AG04450 (cell line): ENCODE measurements at regions not wholly inside any gene's neighbourhood (a gene's known extent, or its start where the extent isn't known, plus 50 kb on each side); places are given as distances from the start of the nearest gene placed in this dataset.

Source experiments
- CTCF ChIA-PET: fragments of 300-600, 350-600 bp; formaldehyde crosslinking; extraction: SDS; loops from one replicate; lab custom pipeline; 2022; ENCODE audit warnings: antibody characterized with exemption, inconsistent platforms; lab: Charles Lee
- POLR2A ChIA-PET: fragments of 350-600 bp; formaldehyde crosslinking; extraction: SDS; loops from one replicate; lab custom pipeline; 2021; ENCODE audit warnings: antibody characterized with exemption, inconsistent platforms; lab: Yijun Ruan, JAX
- DNase-seq: peaks from one replicate; pipeline ENCODE4 v3.0.0-alpha.2; 2011; ENCODE audit warnings: low read depth, low spot score
- H3K27ac ChIP-seq: one replicate; pipeline ENCODE4 v1.5.1; 2012; ENCODE audit warnings: low read depth, low read length, control low read depth
- H3K27me3 ChIP-seq: one replicate; pipeline ENCODE4 v1.6.0; 2012; ENCODE audit warnings: low read length; ENCODE audit not compliant: control insufficient read depth, insufficient read depth
- H3K4me3 ChIP-seq: 2 replicates; pipeline ENCODE4 v1.5.1; 2011; ENCODE audit warnings: mild to moderate bottlenecking, low read depth, low read length, control low read depth
- H3K9me3 ChIP-seq: 2 replicates; pipeline ENCODE4 v1.5.1; 2012; ENCODE audit warnings: low read length; ENCODE audit not compliant: control insufficient read depth, insufficient read depth
- TF ChIP-seq, protein P1 (sequence below): IDR thresholded peaks from 2 replicates; pipeline ENCODE4 v1.5.1; 2011; ENCODE audit warnings: low read depth, low read length, control low read depth, inconsistent platforms

DNA sequence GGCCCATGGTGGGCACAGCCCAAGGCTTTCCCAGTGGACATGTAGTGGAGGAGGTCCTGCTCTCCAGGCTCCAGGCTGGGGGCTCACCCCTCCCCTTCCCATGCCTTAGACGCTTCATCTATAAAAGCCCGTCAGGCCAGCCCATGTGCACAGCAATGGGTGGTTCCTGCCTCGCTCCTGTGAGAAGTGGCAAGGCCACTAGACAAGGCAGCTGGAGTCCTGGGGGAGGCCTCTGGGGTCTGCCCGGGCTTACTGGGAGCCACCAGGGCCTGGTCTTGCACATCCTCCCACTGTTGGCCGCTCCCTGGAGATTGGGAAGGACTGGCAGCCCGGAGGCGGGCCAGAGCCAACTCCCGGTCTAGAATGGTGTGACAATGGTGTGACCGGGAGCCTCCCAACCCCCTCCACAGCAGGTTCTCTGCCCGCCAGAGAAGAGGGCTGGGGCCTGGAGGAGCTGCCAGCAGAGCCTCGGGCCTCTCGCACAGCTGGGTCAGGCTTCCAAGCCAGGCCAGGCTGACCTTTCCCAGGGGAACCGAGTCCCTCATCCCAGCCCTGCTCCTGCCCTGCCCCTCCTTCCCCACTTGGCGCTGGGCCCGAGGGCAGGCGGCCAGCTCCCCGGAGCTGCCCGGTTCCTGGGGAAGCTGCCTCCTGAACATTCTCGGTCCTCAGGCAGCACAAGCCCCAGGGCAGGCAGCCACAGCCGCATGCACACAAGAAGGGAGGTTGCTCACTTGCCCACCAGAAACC is 97.9 kb downstream of the RFLNA start:
- Histone ChIP-seq H3K27me3 (no peaks in the 10 kb centered on the region), H3K9me3 (no peaks in the 10 kb centered on the region; the same call in 1 of the 2 replicates), H3K27ac (peak overlapping the region; percentile 57), H3K4me3 (no peak overlapping the region)
- ChIA-PET CTCF (interaction anchor here (0.6 to 1.2 kb wide), 5 partner anchors 9 to 514 kb away, joined by 3 to 6 read pairs (median 3); no protein-coding TSS in a partner anchor), POLR2A (no interaction called here)
- no peak for DNase-seq
- TF ChIP-seq, protein P1, sequence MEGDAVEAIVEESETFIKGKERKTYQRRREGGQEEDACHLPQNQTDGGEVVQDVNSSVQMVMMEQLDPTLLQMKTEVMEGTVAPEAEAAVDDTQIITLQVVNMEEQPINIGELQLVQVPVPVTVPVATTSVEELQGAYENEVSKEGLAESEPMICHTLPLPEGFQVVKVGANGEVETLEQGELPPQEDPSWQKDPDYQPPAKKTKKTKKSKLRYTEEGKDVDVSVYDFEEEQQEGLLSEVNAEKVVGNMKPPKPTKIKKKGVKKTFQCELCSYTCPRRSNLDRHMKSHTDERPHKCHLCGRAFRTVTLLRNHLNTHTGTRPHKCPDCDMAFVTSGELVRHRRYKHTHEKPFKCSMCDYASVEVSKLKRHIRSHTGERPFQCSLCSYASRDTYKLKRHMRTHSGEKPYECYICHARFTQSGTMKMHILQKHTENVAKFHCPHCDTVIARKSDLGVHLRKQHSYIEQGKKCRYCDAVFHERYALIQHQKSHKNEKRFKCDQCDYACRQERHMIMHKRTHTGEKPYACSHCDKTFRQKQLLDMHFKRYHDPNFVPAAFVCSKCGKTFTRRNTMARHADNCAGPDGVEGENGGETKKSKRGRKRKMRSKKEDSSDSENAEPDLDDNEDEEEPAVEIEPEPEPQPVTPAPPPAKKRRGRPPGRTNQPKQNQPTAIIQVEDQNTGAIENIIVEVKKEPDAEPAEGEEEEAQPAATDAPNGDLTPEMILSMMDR, result no peak

DNA sequence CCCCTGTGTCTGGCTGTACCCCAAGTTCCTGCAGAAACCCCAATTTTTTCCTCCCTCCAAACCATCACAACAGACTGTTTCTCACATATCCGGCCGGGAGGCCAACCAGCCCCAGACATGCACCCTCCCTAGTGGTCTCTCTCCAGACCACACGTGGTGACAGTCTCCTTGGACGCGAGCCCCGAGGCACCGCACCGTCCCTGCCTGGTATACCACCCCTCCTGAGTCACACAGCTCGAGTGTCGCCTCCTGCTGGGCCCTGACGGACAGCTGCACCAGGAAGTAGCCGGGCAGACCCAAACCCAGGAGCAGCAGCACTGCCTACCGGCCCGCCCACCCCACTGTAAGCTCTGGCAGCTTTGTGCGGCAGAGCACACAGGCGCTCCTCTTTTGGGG is 97.4 kb downstream of the RFLNA start:
- H3K9me3 ChIP-seq, result no peaks in the 10 kb centered on the region; the same call in 1 of the 2 replicates
- DNase-seq, result no peak
- TF ChIP-seq, protein P1, result peak; percentile 22; the same call in 1 of the 2 replicates
- H3K4me3 ChIP-seq, result no peak overlapping the region
- POLR2A ChIA-PET, result no interaction called here
- CTCF ChIA-PET, result interaction anchor here (1.1 kb wide), 1 partner anchor 379 kb away, joined by 5 read pairs; no protein-coding TSS in a partner anchor
- H3K27me3 ChIP-seq, result no peaks in the 10 kb centered on the region
- peak overlapping the region; percentile 57 for H3K27ac ChIP-seq

DNA sequence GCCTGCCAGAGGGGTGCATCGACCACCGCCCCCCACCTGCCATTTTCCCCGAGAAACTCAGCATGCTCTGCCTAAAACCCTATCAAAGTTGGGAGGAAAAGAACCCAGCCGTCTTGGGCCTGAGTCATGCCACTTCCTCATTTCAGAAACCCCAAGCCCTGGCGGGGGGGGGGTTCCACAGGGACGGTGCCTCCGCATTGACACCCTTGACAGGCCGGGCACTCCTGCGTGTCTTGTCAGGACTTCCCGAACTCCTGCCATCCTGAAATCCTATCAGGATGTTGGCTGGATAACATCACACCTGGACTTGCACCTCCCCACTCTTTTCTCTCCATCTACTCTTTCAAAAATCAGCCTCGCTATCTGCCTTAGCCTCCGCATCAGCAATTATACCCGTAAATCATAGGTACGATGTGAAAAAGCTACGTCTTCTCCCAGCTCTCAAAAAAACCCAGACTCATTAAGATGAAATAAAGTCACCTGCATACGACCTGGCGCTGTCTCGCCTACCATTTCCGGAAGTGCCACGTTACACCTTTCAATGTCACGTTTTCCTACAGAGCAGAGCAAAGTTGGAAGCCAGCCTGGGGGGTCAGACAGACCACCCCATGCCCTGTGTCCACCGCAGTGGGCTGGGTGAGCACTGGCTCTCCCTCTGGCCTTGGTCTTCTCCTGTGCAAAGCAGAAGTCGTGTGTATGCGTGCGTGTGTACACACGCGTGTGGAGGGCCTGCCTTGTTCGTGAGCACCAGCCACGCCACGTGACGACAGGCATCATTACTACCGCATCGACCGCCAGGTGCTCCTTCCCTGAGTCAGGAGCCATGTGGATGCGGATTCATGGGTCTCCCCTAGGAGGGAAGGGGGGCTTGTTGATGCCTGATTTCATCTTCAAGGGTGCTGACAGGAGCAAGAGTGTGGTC is 96.7 kb downstream of the RFLNA start:
- Histone ChIP-seq H3K9me3 (no peaks in the 10 kb centered on the region; the same call in 1 of the 2 replicates), H3K27me3 (no peaks in the 10 kb centered on the region), H3K27ac (peak overlapping the region; percentile 82), H3K4me3 (no peak overlapping the region)
- ChIA-PET POLR2A (no interaction called here), CTCF (interaction anchor here (2.1 to 4.2 kb wide), 2 partner anchors 11 to 375 kb away, joined by 7 to 18 read pairs; no protein-coding TSS in a partner anchor)
- TF ChIP-seq, protein P1, result no peak
- no peak for DNase-seq

DNA sequence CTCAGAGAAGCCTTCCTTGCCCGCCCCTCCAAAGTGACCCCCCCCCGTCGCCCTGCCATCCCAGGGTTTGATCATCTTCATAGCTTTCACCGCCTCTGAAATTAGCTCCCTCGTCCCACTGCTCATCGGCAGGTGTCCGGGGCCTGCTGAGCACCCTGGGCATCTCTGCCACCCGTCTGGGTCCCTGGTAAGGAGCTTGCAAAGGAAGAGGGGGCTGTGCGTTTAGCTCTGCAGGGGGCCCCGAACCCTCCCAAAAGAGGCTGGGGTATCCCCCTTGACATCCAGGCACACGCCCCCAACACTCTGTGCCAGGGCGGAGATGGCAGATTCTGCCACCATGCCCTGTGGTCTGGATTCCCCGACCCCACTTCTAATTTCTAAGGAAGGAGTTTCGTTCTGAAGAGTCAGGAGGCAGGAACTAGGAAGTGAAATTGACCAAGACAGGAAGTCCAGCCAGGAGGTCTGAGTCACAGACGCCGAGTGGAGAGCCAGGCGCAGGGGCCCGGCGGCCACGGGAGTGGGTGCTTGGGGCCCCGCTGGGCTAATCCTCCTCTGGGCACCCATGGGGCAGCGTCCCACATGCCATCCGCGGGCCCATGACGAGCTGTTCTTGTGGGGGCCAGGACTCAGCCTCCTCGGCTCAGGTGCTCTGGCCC is 95.7 kb downstream of the RFLNA start:
- TF ChIP-seq, protein P1, result no peak
- ChIA-PET CTCF (interaction anchor here (0.6 to 4.2 kb wide), 4 partner anchors 8 to 376 kb away, joined by 3 to 18 read pairs (median 9); no protein-coding TSS in a partner anchor), POLR2A (interaction anchor here (0.6 to 1.6 kb wide), 3 partner anchors 29 to 122 kb away, joined by 4 to 8 read pairs (median 5); no protein-coding TSS in a partner anchor)
- H3K9me3 ChIP-seq, result no peaks in the 10 kb centered on the region; the same call in 1 of the 2 replicates
- H3K27me3 ChIP-seq, result no peaks in the 10 kb centered on the region
- peak overlapping the region; percentile 82 for H3K27ac ChIP-seq
- DNase-seq, result no peak
- no peak overlapping the region for H3K4me3 ChIP-seq
